Spleen (tissue), 11 donors: ENCODE measurements at regions not wholly inside any gene's neighbourhood (a gene's known extent, or its start where the extent isn't known, plus 50 kb on each side); places are given as distances from the start of the nearest gene placed in this dataset.

Experiments
- DNase-seq: peaks from one replicate; pipeline ENCODE4 v3.0.0-alpha.2; 2020
- H3K27ac ChIP-seq, 8 donors: fragments of 200-600 bp; sonication (generic) in 7 of 8; 1 replicate in 4 of 8; 2 replicates in 4 of 8; pipeline versions ENCODE4 v1.5.0 to v1.8.0; 2016 to 2021; ENCODE audit warnings: inconsistent platforms in 4 of 8, mild to moderate bottlenecking in 4 of 8, moderate library complexity in 1 of 8
- H3K27me3 ChIP-seq, 7 donors: fragments of 200-600 bp; sonication (generic) in 6 of 7; replicated peaks in 1 of 7; 1 replicate in 4 of 7; 2 replicates in 3 of 7; pipeline versions ENCODE4 v1.5.0 to v1.8.0; 2016 to 2021; ENCODE audit warnings: inconsistent platforms in 3 of 7, mild to moderate bottlenecking in 1 of 7
- H3K36me3 ChIP-seq, 6 donors: fragments of 200-600 bp; sonication (generic) in 5 of 6; 1 replicate in 4 of 6; 2 replicates in 2 of 6; pipeline versions ENCODE4 v1.5.0 to v1.8.0; 2016 to 2021; ENCODE audit warnings: inconsistent platforms in 2 of 6
- H3K4me1 ChIP-seq, 6 donors: fragments of 200-600 bp; sonication (generic) in 5 of 6; 1 replicate in 3 of 6; 2 replicates in 3 of 6; pipeline versions ENCODE4 v1.5.0 to v1.8.0; 2016 to 2021; ENCODE audit warnings: inconsistent platforms in 3 of 6
- H3K4me3 ChIP-seq, 8 donors: fragments of 200-600 bp; sonication (generic) in 7 of 8; 1 replicate in 4 of 8; 2 replicates in 4 of 8; pipeline versions ENCODE4 v1.5.0 to v1.8.0; 2016 to 2021; ENCODE audit warnings: inconsistent platforms in 4 of 8, mild to moderate bottlenecking in 4 of 8, moderate library complexity in 2 of 8
- H3K9me3 ChIP-seq, 8 donors: fragments of 200-600 bp; sonication (generic) in 7 of 8; 1 replicate in 4 of 8; 2 replicates in 4 of 8; pipeline versions ENCODE4 v1.5.0 to v1.8.0; 2016 to 2021; ENCODE audit warnings: inconsistent platforms in 4 of 8
- CTCF ChIP-seq, 11 experiments: fragments of 200-600 bp in 7 of 11; fragments of 450-650 bp in 4 of 11; sonication (generic) in 4 of 11; IDR thresholded peaks in 8 of 11; conservative IDR thresholded peaks in 3 of 11; 1 replicate in 7 of 11; 2 replicates in 4 of 11; pipeline versions ENCODE4 v1.4.0 to v1.8.0; 2016 to 2021; ENCODE audit warnings: antibody characterized with exemption in 11 of 11, inconsistent platforms in 4 of 11, mild to moderate bottlenecking in 1 of 11
- POLR2A ChIP-seq, 3 donors: fragments of 450-650 bp; IDR thresholded peaks; one replicate each; pipeline ENCODE4 v1.5.1; 2017; ENCODE audit warnings: antibody characterized with exemption in 3 of 3, mild to moderate bottlenecking in 1 of 3
- POLR2AphosphoS5 ChIP-seq, 3 donors: sonication (generic); formaldehyde crosslinking; IDR thresholded peaks; one replicate each; pipeline ENCODE4 v1.5.1; 2017; ENCODE audit warnings: antibody characterized with exemption in 3 of 3
- WGBS, 5 donors: extraction: QIAGEN DNeasy Blood & Tissue Kit in 3 of 5; methylation state at CpG; one replicate each; pipeline versions ENCODE4 v1.1.5 to v1.1.7; 2013 to 2018; 5-methylcytosine and 5-hydroxymethylcytosine counted together
- intact Hi-C: fragments of 100-400 bp; cut with DNase I; formaldehyde crosslinking; loops from one replicate; pipeline ENCODE4 v1.15.0; 2023; ENCODE audit warnings: low total_unique reads
- donor health status: healthy with polysubstance abuse.
- donor health status: DM: no; HTN: no; CAD: no; lungs with moderate emphysema.
- donor health status: DM: no; HTN: no; CAD: no.
- donor health status: Bipolar disorder and iron deficiency.
- donor health status: healthy.
- donor health status: DM: no; HTN: no; CAD: no.
- donor health status: DM: yes; HTN: yes; CAD: no.

DNA sequence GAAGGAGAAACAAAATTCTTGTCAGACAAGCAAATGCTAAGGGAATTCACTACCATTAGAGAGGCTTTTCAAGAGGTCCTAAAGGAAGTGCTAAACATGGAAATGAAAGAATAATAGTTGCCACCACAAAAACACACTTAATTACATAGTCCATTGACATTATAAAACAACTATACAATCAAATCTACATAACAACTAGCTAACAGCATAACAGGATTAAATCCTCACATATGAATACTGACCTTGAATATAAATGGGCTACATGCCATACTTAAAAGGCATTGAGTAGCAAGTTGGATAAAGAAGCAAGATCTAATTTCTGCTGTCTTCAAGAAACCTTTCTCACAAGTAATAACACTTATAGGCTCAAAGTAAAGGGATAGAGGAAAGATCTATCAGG, 811.5 kb upstream of the CITED2 start:
- TF ChIP-seq POLR2AphosphoS5 (IDR thresholded peaks at IDR 0.05) (no peak), CTCF (IDR thresholded peaks at IDR 0.05 in 8 of 11, conservative IDR thresholded peaks at IDR 0.05 in 3 of 11) (no peak), POLR2A (IDR thresholded peaks at IDR 0.05) (no peak)
- DNase-seq: no peak
- intact Hi-C loops: no loop called here
- no peak overlapping the region for H3K27ac ChIP-seq
- H3K27me3 ChIP-seq: no peaks in the 10 kb centered on the region
- H3K4me3 ChIP-seq: no peak overlapping the region
- no peaks in the 10 kb centered on the region for H3K36me3 ChIP-seq
- H3K9me3 ChIP-seq: peaks cover 0 to 23% (median 15%) of the 10 kb centered on the region in 8 donors
- no peaks in the 10 kb centered on the region for H3K4me1 ChIP-seq

DNA sequence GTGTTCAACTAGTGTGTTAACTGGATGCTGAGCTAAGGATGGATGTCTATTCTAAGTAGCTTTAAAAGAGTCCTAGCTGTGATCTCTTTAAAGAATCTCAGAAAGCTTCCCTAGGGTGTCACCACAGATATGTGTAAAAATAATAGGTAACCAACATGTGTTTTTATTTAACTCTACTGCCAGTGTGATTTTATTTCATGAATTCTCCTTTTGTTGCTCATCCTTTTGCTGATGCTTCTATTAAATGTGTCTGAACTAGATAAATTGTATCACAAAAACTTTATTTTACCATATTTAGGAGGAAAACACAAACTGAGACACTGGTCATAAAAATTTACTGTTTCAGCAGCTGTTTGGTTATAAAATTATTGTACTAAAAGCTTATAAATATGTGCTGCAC, 809.4 kb upstream of the CITED2 start:
- Histone ChIP-seq H3K4me3 (no peak overlapping the region), H3K36me3 (no peaks in the 10 kb centered on the region), H3K4me1 (no peaks in the 10 kb centered on the region), H3K27ac (no peak overlapping the region), H3K9me3 (peaks cover 0 to 17% (median 13%) of the 10 kb centered on the region in 8 donors), H3K27me3 (no peaks in the 10 kb centered on the region)
- TF ChIP-seq POLR2AphosphoS5 (IDR thresholded peaks at IDR 0.05) (no peak), CTCF (IDR thresholded peaks at IDR 0.05 in 8 of 11, conservative IDR thresholded peaks at IDR 0.05 in 3 of 11) (no peak), POLR2A (IDR thresholded peaks at IDR 0.05) (no peak)
- DNase-seq: no peak
- intact Hi-C loops: no loop called here

- no peak overlapping the region for H3K27ac ChIP-seq
- DNase-seq: no peak
- peaks cover 0 to 9% (median 6%) of the 10 kb centered on the region in 8 donors for H3K9me3 ChIP-seq
- intact Hi-C loops: no loop called here
- no peaks in the 10 kb centered on the region for H3K27me3 ChIP-seq
- no peaks in the 10 kb centered on the region for H3K36me3 ChIP-seq
- 79 to 92% (median 86%) methylated on average over 2 of the region's 2 CpGs for WGBS, 5 donors
- TF ChIP-seq POLR2AphosphoS5 (IDR thresholded peaks at IDR 0.05): no peak
- TF ChIP-seq POLR2A (IDR thresholded peaks at IDR 0.05): no peak
- TF ChIP-seq CTCF (IDR thresholded peaks at IDR 0.05 in 8 of 11, conservative IDR thresholded peaks at IDR 0.05 in 3 of 11): no peak
- no peak overlapping the region for H3K4me3 ChIP-seq
- no peaks in the 10 kb centered on the region for H3K4me1 ChIP-seq
Measured at GRCh38 chr6:140182821-140183220, 808.4 kb upstream of the CITED2 start.

GRCh38 chr6:140181876-140182275, 807.4 kb upstream of the CITED2 start:
- no peaks in the 10 kb centered on the region for H3K9me3 ChIP-seq
- WGBS, 5 donors: 87 to 98% (median 96%) methylated on average over 2 of the region's 2 CpGs
- intact Hi-C loops: no loop called here
- no peaks in the 10 kb centered on the region for H3K4me1 ChIP-seq
- no peaks in the 10 kb centered on the region for H3K36me3 ChIP-seq
- H3K27me3 ChIP-seq: no peaks in the 10 kb centered on the region
- H3K27ac ChIP-seq: no peak overlapping the region
- TF ChIP-seq POLR2AphosphoS5 (IDR thresholded peaks at IDR 0.05) (no peak), POLR2A (IDR thresholded peaks at IDR 0.05) (no peak), CTCF (IDR thresholded peaks at IDR 0.05 in 8 of 11, conservative IDR thresholded peaks at IDR 0.05 in 3 of 11) (no peak)
- no peak overlapping the region for H3K4me3 ChIP-seq
- DNase-seq: no peak
